ENCODE measurements at regions not wholly inside any gene's neighbourhood (a gene's known extent, or its start where the extent isn't known, plus 50 kb on each side); places are given as distances from the start of the nearest gene placed in this dataset.
A peak's percentile ranks its signal among the peaks of the same experiment; 100 is the strongest.

DNA sequence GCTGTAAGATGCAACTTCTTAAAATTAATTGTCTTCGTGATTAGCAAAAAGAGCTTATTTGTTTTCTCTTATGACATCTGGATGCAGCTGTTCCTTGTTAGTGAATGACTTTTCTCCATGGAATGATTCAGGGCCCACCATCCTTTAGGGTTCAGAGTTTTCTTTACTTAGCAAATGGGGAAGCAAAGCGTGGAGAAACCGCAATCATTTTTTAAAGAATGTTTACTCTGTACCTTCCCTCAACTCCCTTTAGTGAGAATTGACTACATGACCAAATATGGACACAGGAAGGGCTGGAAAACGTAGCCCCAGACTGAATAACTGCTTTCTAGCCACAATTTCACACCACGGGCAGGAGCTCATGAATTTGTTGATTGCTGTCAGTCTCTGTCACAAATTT lies 130.1 kb downstream of the EDEM1 start:
- no peaks in the 10 kb centered on the region for H3K9me3 Mint-ChIP-seq (ENCODE audit: low read depth)
- H3K4me1 Mint-ChIP-seq (ENCODE audit: low read depth) = peaks cover 26% of the 10 kb centered on the region

DNA sequence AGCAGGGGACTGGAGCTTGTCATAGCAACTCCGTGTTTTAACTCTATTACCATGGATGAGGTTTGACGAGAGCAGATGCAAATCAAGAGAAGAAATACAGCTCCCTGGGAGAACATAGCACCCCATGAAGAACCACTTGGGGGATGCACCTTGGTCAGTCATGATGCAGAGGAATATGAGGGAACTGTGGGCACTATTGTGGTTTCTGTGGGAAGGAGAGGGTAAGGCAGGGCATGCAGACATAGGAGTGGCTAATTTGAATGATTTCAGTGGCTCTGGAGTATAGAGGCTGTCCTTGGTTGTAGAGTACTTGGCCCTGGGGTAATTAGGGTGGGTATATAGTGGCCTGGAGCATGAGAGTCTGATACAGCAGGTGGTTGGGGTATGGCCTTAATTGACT lies 131.9 kb downstream of the EDEM1 start:
- Mint-ChIP-seq H3K9me3 (ENCODE audit: low read depth) (no peaks in the 10 kb centered on the region), H3K4me1 (ENCODE audit: low read depth) (peaks cover 35% of the 10 kb centered on the region), H3K27ac (no peak overlapping the region), H3K36me3 (ENCODE audit: insufficient read depth) (no peaks in the 10 kb centered on the region), H3K27me3 (peaks cover 5% of the 10 kb centered on the region), H3K4me3 (ENCODE audit: low read depth) (no peak overlapping the region)
- no peak for DNase-seq (ENCODE audit: low spot score, unreplicated experiment)
- TF ChIP-seq, protein P1, sequence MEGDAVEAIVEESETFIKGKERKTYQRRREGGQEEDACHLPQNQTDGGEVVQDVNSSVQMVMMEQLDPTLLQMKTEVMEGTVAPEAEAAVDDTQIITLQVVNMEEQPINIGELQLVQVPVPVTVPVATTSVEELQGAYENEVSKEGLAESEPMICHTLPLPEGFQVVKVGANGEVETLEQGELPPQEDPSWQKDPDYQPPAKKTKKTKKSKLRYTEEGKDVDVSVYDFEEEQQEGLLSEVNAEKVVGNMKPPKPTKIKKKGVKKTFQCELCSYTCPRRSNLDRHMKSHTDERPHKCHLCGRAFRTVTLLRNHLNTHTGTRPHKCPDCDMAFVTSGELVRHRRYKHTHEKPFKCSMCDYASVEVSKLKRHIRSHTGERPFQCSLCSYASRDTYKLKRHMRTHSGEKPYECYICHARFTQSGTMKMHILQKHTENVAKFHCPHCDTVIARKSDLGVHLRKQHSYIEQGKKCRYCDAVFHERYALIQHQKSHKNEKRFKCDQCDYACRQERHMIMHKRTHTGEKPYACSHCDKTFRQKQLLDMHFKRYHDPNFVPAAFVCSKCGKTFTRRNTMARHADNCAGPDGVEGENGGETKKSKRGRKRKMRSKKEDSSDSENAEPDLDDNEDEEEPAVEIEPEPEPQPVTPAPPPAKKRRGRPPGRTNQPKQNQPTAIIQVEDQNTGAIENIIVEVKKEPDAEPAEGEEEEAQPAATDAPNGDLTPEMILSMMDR (IDR thresholded peaks at IDR 0.05; ENCODE audit: unreplicated experiment) = no peak

More for the DNA sequence above, 130.1 kb downstream of the EDEM1 start:
- no peak for DNase-seq (ENCODE audit: low spot score, unreplicated experiment)
- H3K27ac Mint-ChIP-seq = peak overlapping the region; percentile 41
- H3K27me3 Mint-ChIP-seq = peaks cover 9% of the 10 kb centered on the region
- no peak overlapping the region for H3K4me3 Mint-ChIP-seq (ENCODE audit: low read depth)
- TF ChIP-seq, protein P1 (IDR thresholded peaks at IDR 0.05; ENCODE audit: unreplicated experiment) = no peak
- H3K36me3 Mint-ChIP-seq (ENCODE audit: insufficient read depth) = no peaks in the 10 kb centered on the region

DNA sequence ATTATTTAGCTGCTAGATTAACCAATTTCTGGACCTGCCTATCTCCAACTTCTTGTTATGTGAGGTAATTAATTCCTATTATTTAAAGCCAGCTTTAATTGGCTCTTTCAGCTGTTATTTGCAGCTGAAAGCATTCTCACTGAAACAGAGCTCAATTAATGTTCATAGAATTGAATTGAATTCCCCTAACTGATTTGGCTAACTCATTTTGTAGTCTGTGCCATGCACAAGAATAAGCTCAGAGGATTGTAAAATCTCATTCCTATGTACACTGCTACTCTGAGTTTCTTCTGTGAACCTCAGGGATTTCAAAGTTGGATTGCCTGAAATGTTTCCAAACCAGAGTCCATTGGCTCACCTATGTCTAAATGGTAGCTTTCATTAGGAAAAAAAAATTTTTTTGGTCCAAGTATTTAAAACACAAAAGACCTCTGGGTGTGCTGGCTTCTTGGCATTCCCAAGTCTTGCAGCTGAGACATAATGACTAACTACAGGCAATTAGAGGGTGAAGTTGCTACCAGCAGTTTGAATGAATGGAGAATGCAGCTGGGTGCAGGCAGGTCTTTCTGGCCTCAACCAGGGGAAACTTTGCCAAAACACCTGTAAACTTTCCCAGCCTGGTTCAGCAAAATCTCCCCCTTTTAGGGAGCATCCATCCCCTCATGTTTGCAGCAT lies 134.3 kb downstream of the EDEM1 start:
- H3K27ac Mint-ChIP-seq = peak overlapping the region; percentile 72
- TF ChIP-seq, protein P1 (IDR thresholded peaks at IDR 0.05; ENCODE audit: unreplicated experiment) = no peak
- H3K36me3 Mint-ChIP-seq (ENCODE audit: insufficient read depth) = no peaks in the 10 kb centered on the region
- H3K9me3 Mint-ChIP-seq (ENCODE audit: low read depth) = no peaks in the 10 kb centered on the region
- DNase-seq (ENCODE audit: low spot score, unreplicated experiment) = no peak
- H3K27me3 Mint-ChIP-seq = peaks cover 5% of the 10 kb centered on the region
- H3K4me3 Mint-ChIP-seq (ENCODE audit: low read depth) = no peak overlapping the region
- peaks cover 23% of the 10 kb centered on the region for H3K4me1 Mint-ChIP-seq (ENCODE audit: low read depth)

DNA sequence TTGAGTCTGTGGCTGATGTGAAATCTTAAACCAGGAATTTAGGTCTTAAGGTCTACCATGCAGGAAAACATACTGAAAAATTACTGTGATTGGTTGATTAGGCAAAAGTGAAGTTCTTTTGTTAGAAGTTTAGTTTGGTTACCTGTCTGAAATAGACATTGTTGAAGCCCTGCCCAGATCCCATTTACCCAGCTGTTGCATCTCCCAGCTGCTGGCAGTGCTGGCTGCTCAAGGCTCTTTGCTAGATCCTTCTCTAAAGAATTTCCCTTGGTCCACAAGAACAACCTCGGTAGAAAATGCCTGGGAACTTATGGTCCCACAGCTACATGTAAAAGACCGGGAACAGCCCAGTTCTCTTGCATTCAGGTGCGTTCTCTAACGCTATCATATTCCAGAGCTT lies 137.3 kb downstream of the EDEM1 start:
- no peaks in the 10 kb centered on the region for H3K27me3 Mint-ChIP-seq
- TF ChIP-seq, protein P1 (IDR thresholded peaks at IDR 0.05; ENCODE audit: unreplicated experiment) = no peak
- H3K4me1 Mint-ChIP-seq (ENCODE audit: low read depth) = peaks cover 17% of the 10 kb centered on the region
- H3K9me3 Mint-ChIP-seq (ENCODE audit: low read depth) = no peaks in the 10 kb centered on the region
- no peak overlapping the region for H3K4me3 Mint-ChIP-seq (ENCODE audit: low read depth)
- H3K27ac Mint-ChIP-seq = no peak overlapping the region
- H3K36me3 Mint-ChIP-seq (ENCODE audit: insufficient read depth) = no peaks in the 10 kb centered on the region
- no peak for DNase-seq (ENCODE audit: low spot score, unreplicated experiment)

DNA sequence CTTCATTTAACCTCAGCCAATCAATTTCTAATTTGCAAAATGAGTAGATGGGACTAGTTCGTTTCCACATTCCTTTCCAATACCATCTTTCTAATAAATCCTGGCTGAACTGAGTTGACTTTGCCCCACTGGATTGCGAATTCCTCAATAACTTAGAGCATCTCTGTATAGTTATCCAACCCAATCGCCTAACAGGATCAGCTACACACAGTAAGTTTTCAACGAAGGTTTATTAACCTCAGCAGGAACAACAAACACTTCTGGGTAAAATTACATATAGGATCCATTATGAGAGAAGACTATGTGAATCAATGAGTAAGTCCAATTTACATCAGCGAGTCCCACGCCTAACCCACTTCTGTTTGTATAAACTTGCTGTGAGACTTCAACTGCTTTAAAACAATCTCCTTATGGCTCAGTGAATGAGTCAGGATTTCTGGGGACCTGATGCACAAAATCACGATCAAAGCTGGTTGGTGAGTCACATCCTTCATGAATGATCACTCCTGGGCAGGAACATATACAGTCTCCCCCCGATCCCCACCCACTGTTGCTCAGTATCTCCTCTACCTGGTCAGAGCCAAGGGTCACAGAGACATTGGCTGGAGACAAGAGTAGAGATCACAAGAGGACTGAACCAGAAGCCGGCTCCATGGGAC lies 142.8 kb downstream of the EDEM1 start:
- TF ChIP-seq, protein P1 (IDR thresholded peaks at IDR 0.05; ENCODE audit: unreplicated experiment) = no peak
- Mint-ChIP-seq H3K27me3 (peaks cover 4% of the 10 kb centered on the region), H3K4me3 (ENCODE audit: low read depth) (no peak overlapping the region), H3K4me1 (ENCODE audit: low read depth) (peaks cover 22% of the 10 kb centered on the region), H3K36me3 (ENCODE audit: insufficient read depth) (no peaks in the 10 kb centered on the region), H3K9me3 (ENCODE audit: low read depth) (peaks cover 4% of the 10 kb centered on the region), H3K27ac (no peak overlapping the region)
- no peak for DNase-seq (ENCODE audit: low spot score, unreplicated experiment)
